Peyer's patch (tissue), 4 donors: ENCODE measurements at regions not wholly inside any gene's neighbourhood (a gene's known extent, or its start where the extent isn't known, plus 50 kb on each side); places are given as distances from the start of the nearest gene placed in this dataset.

Source experiments
- DNase-seq, 3 donors: peaks; one replicate each; pipeline ENCODE4 v3.0.0-alpha.2; 2017 to 2019
- H3K27ac ChIP-seq, 4 donors: fragments of 200-600 bp; sonication (generic); one replicate each; pipeline ENCODE4 v1.5.1; 2016 to 2019
- H3K27me3 ChIP-seq, 2 donors: fragments of 200-600 bp; sonication (generic); one replicate each; pipeline ENCODE4 v1.5.1; 2019
- H3K36me3 ChIP-seq, 3 donors: fragments of 200-600 bp; sonication (generic); one replicate each; pipeline ENCODE4 v1.5.1; 2016 to 2019
- H3K4me1 ChIP-seq, 4 donors: fragments of 200-600 bp; sonication (generic); one replicate each; pipeline ENCODE4 v1.5.1; 2016 to 2019
- H3K4me3 ChIP-seq, 4 donors: fragments of 200-600 bp; sonication (generic); 1 replicate in 3 of 4; 2 replicates in 1 of 4; pipeline ENCODE4 v1.5.1; 2016 to 2019; ENCODE audit warnings: mild to moderate bottlenecking in 1 of 4
- H3K9me3 ChIP-seq, 4 donors: fragments of 200-600 bp; sonication (generic); one replicate each; pipeline ENCODE4 v1.5.1; 2016 to 2019; ENCODE audit warnings: mild to moderate bottlenecking in 1 of 4
- CTCF ChIP-seq, 6 experiments: fragments of 450-650 bp in 4 of 6; fragments of 200-600 bp in 2 of 6; sonication (generic) in 1 of 6; IDR thresholded peaks; one replicate each; pipeline ENCODE4 v1.5.1; 2017 to 2019; ENCODE audit warnings: antibody characterized with exemption in 6 of 6, mild to moderate bottlenecking in 3 of 6, moderate library complexity in 1 of 6
- POLR2A ChIP-seq, 2 donors: fragments of 450-650 bp; IDR thresholded peaks; one replicate each; pipeline ENCODE4 v1.5.1; 2017; ENCODE audit warnings: antibody characterized with exemption in 2 of 2, mild to moderate bottlenecking in 2 of 2, moderate library complexity in 2 of 2

GRCh38 chr20:43836790-43837189 lies 77.9 kb upstream of the TOX2 start:
- Histone ChIP-seq H3K36me3 (no peaks in the 10 kb centered on the region), H3K27me3 (no peaks in the 10 kb centered on the region), H3K4me3 (no peak overlapping the region), H3K27ac (no peak overlapping the region), H3K4me1 (no peaks in the 10 kb centered on the region), H3K9me3 (no peaks in the 10 kb centered on the region)
- no peak for DNase-seq
- no peak for TF ChIP-seq CTCF (IDR thresholded peaks at IDR 0.05)
- no peak for TF ChIP-seq POLR2A (IDR thresholded peaks at IDR 0.05)

- Histone ChIP-seq H3K4me1 (no peaks in the 10 kb centered on the region), H3K27me3 (no peaks in the 10 kb centered on the region), H3K4me3 (no peak overlapping the region), H3K36me3 (no peaks in the 10 kb centered on the region), H3K9me3 (no peaks in the 10 kb centered on the region), H3K27ac (no peak overlapping the region)
- no peak for TF ChIP-seq CTCF (IDR thresholded peaks at IDR 0.05)
- no peak for TF ChIP-seq POLR2A (IDR thresholded peaks at IDR 0.05)
- DNase-seq = no peak
These were observed 78.6 kb upstream of the TOX2 start for GRCh38 chr20:43835944-43836508.

GRCh38 chr20:43833511-43834395 lies 80.9 kb upstream of the TOX2 start:
- no peak for TF ChIP-seq POLR2A (IDR thresholded peaks at IDR 0.05)
- TF ChIP-seq CTCF (IDR thresholded peaks at IDR 0.05) = no peak
- no peak for DNase-seq

DNA sequence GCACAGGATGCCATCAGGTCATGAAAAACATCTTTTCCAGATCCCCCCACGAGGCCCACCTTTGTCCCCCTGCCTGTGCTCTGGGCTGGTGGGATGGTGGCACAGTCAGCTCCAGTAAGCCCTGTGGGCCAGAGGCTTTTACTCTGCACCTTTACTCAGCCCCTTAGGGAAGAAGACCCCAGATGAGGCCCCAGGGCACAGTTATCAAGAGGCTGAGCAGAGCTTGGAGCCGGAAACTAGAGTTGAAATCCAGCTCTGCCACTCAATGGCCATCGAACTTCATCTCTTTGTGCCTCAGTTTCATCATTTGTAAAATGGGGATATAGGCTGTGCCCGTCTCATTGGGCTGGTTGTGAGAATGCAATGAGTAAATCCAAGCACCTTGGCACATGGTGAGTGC lies 81.7 kb upstream of the TOX2 start:
- H3K27me3 ChIP-seq = no peaks in the 10 kb centered on the region
- peaks cover 0 to 4% (median 0%) of the 10 kb centered on the region in 4 donors for H3K9me3 ChIP-seq
- H3K4me3 ChIP-seq = no peak overlapping the region
- DNase-seq = no peak
- H3K36me3 ChIP-seq = no peaks in the 10 kb centered on the region
- no peaks in the 10 kb centered on the region for H3K4me1 ChIP-seq
- no peak overlapping the region for H3K27ac ChIP-seq
- no peak for TF ChIP-seq POLR2A (IDR thresholded peaks at IDR 0.05)

More at GRCh38 chr20:43833511-43834395, 80.9 kb upstream of the TOX2 start:
- H3K27ac ChIP-seq = no peak overlapping the region
- H3K36me3 ChIP-seq = no peaks in the 10 kb centered on the region
- peaks cover 0 to 4% (median 0%) of the 10 kb centered on the region in 4 donors for H3K9me3 ChIP-seq
- no peaks in the 10 kb centered on the region for H3K27me3 ChIP-seq
- H3K4me1 ChIP-seq = no peaks in the 10 kb centered on the region
- no peak overlapping the region for H3K4me3 ChIP-seq

DNA sequence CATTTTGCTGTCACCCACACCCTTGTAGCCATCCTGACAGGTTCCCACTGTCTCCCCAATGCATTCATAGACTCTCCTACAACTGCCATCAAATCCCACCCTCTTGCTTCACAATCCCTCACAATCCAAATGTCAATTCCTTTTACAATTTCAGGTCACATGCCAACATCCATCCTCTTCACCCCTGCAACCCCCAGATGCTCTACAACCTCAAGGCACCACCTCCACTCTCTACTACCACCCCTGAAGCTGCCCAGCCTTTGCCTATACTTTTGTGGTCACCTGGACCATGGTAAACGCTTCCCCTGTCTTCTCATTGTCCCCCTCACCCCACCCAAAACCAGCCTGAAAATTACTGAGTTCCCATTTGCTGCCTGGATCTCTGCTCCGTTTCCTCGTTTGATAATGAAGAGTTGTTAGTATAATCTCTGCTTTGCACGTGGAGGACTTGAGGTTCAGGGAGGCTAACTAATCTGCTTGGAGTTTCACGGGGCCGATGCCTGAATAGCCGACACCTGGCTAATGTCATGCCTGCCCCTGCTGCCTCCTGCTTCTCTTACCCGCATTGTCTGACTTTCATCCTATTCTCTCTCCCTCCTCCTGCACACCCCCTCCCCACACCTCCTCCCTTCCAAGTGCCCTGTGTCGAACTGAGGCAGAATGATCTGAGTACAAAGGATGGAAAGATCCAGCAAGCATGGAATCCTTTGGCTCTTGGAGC lies 82.4 kb upstream of the TOX2 start:
- no peak overlapping the region for H3K4me3 ChIP-seq
- H3K4me1 ChIP-seq = no peaks in the 10 kb centered on the region
- no peak overlapping the region for H3K27ac ChIP-seq
- H3K27me3 ChIP-seq = no peaks in the 10 kb centered on the region
- no peak for DNase-seq
- TF ChIP-seq POLR2A (IDR thresholded peaks at IDR 0.05) = no peak
- TF ChIP-seq CTCF (IDR thresholded peaks at IDR 0.05) = no peak
- H3K36me3 ChIP-seq = no peaks in the 10 kb centered on the region
- peaks cover 0 to 4% (median 0%) of the 10 kb centered on the region in 4 donors for H3K9me3 ChIP-seq
